ENCODE measurements at regions not wholly inside any gene's neighbourhood (a gene's known extent, or its start where the extent isn't known, plus 50 kb on each side); places are given as distances from the start of the nearest gene placed in this dataset.

- no peak for TF ChIP-seq EP300 (IDR thresholded peaks at IDR 0.05)
- TF ChIP-seq CTCF (IDR thresholded peaks at IDR 0.05), result no peak
Observed at GRCh38 chr22:44650806-44651205, 51.2 kb upstream of the PRR5 start.

Data from suprapubic skin (tissue), 3 donors.